ENCODE measurements at regions not wholly inside any gene's neighbourhood (a gene's known extent, or its start where the extent isn't known, plus 50 kb on each side); places are given as distances from the start of the nearest gene placed in this dataset.

- ChIA-PET CTCF (no interaction called here), POLR2A (no interaction called here)
- no peak for TF ChIP-seq CTCF (IDR thresholded peaks at IDR 0.05; ENCODE audit: low read depth, low read length)
- no peak overlapping the region for H3K4me3 ChIP-seq (ENCODE audit: low read depth, low read length)
- no peaks in the 10 kb centered on the region for H3K27me3 ChIP-seq (ENCODE audit: control insufficient read depth, insufficient read depth, low read length)
- H3K9me3 ChIP-seq (ENCODE audit: control insufficient read depth, insufficient read depth, low read length), result no peaks in the 10 kb centered on the region
- H3K27ac ChIP-seq (ENCODE audit: low read depth, low read length), result no peak overlapping the region
- DNase-seq (ENCODE audit: low read depth, low spot score), result no peak
These were observed 2345.8 kb downstream of the LRRC4C start for GRCh38 chr11:39113606-39114005.

- DNase-seq (ENCODE audit: low read depth, low spot score), result no peak
- ChIA-PET POLR2A (no interaction called here), CTCF (no interaction called here)
- no peak for TF ChIP-seq CTCF (IDR thresholded peaks at IDR 0.05; ENCODE audit: low read depth, low read length)
- Histone ChIP-seq H3K9me3 (ENCODE audit: control insufficient read depth, insufficient read depth, low read length) (peaks cover 6% of the 10 kb centered on the region; the same call in 1 of the 2 replicates), H3K4me3 (ENCODE audit: low read depth, low read length) (no peak overlapping the region), H3K27ac (ENCODE audit: low read depth, low read length) (no peak overlapping the region), H3K27me3 (ENCODE audit: control insufficient read depth, insufficient read depth, low read length) (no peaks in the 10 kb centered on the region)
These were observed 2357.2 kb downstream of the LRRC4C start for GRCh38 chr11:39102236-39102635.

GRCh38 chr11:39078465-39078864, 2381.0 kb downstream of the LRRC4C start:
- Histone ChIP-seq H3K27ac (ENCODE audit: low read depth, low read length) (no peak overlapping the region), H3K4me3 (ENCODE audit: low read depth, low read length) (no peak overlapping the region), H3K9me3 (ENCODE audit: control insufficient read depth, insufficient read depth, low read length) (peaks cover 9% of the 10 kb centered on the region), H3K27me3 (ENCODE audit: control insufficient read depth, insufficient read depth, low read length) (no peaks in the 10 kb centered on the region)
- ChIA-PET CTCF (no interaction called here), POLR2A (no interaction called here)
- DNase-seq (ENCODE audit: low read depth, low spot score), result no peak
- no peak for TF ChIP-seq CTCF (IDR thresholded peaks at IDR 0.05; ENCODE audit: low read depth, low read length)

- CTCF ChIA-PET, result no interaction called here
- no peak for TF ChIP-seq CTCF (IDR thresholded peaks at IDR 0.05; ENCODE audit: low read depth, low read length)
These were observed 2421.8 kb downstream of the LRRC4C start for GRCh38 chr11:39037611-39038010.

GRCh38 chr11:39036021-39036420, 2423.4 kb downstream of the LRRC4C start:
- ChIA-PET CTCF (no interaction called here), POLR2A (no interaction called here)
- H3K9me3 ChIP-seq (ENCODE audit: control insufficient read depth, insufficient read depth, low read length), result no peaks in the 10 kb centered on the region

More at GRCh38 chr11:39037611-39038010, 2421.8 kb downstream of the LRRC4C start:
- POLR2A ChIA-PET, result no interaction called here
- H3K9me3 ChIP-seq (ENCODE audit: control insufficient read depth, insufficient read depth, low read length), result no peaks in the 10 kb centered on the region
- H3K27ac ChIP-seq (ENCODE audit: low read depth, low read length), result no peak overlapping the region
- no peaks in the 10 kb centered on the region for H3K27me3 ChIP-seq (ENCODE audit: control insufficient read depth, insufficient read depth, low read length)
- H3K4me3 ChIP-seq (ENCODE audit: low read depth, low read length), result no peak overlapping the region
- no peak for DNase-seq (ENCODE audit: low read depth, low spot score)

More at GRCh38 chr11:39036021-39036420, 2423.4 kb downstream of the LRRC4C start:
- no peaks in the 10 kb centered on the region for H3K27me3 ChIP-seq (ENCODE audit: control insufficient read depth, insufficient read depth, low read length)
- no peak for DNase-seq (ENCODE audit: low read depth, low spot score)
- no peak overlapping the region for H3K27ac ChIP-seq (ENCODE audit: low read depth, low read length)
- H3K4me3 ChIP-seq (ENCODE audit: low read depth, low read length), result no peak overlapping the region
- TF ChIP-seq CTCF (IDR thresholded peaks at IDR 0.05; ENCODE audit: low read depth, low read length), result no peak
